Endothelial cell of umbilical vein (primary cell): ENCODE measurements at regions not wholly inside any gene's neighbourhood (a gene's known extent, or its start where the extent isn't known, plus 50 kb on each side); places are given as distances from the start of the nearest gene placed in this dataset.

Experiments
- EZH2 ChIP-seq: IDR thresholded peaks from 2 replicates; pipeline ENCODE4 v1.6.1; 2012; ENCODE audit warnings: borderline replicate concordance, low read depth, mild to moderate bottlenecking, moderate library complexity, low read length, inconsistent platforms; ENCODE audit not compliant: severe bottlenecking
- MYC ChIP-seq: IDR thresholded peaks from one replicate; pipeline ENCODE4 v1.6.1; 2011; ENCODE audit warnings: mild to moderate bottlenecking, low read depth, low read length
- POLR2A ChIP-seq: IDR thresholded peaks from 2 replicates; pipeline ENCODE4 v1.6.1; 2012; ENCODE audit warnings: low read depth, mild to moderate bottlenecking, control low read depth, low read length
- POLR2AphosphoS5 ChIP-seq: IDR thresholded peaks from 2 replicates; pipeline ENCODE4 v1.6.1; 2012; ENCODE audit warnings: low read depth, mild to moderate bottlenecking, control low read depth, low read length, moderate library complexity; ENCODE audit not compliant: insufficient read depth
- TF ChIP-seq, protein P1 (sequence below), 2 donors: IDR thresholded peaks; 1 replicate in 1 of 2; 2 replicates in 1 of 2; pipeline ENCODE4 v1.5.1; 2011; ENCODE audit warnings: low read length in 2 of 2, mild to moderate bottlenecking in 2 of 2, moderate library complexity in 2 of 2, control low read depth in 1 of 2, inconsistent platforms in 1 of 2, low read depth in 1 of 2; ENCODE audit not compliant: insufficient read depth in 1 of 2; ENCODE audit errors: extremely low read depth in 1 of 2

DNA sequence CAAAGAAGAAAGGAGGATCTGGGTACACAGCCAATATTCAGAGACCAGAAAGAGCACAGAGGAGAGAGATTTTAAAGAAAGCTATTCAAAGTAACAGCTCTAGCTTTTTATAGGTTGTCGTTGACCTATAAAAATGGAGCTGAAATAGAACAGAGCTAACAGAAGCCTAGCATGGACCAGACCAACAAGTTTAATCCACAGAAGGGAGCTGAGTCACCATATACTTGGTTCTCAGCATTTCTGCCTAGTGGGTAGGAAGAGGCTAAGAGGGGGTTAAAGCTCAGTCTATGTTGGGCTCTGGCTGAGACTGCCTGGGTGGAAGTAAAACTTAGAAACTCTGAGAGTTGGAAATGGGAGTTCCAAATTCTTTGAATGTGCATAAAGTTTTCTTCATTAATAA is 678.0 kb upstream of the CDH2 start:
- TF ChIP-seq, protein P1, sequence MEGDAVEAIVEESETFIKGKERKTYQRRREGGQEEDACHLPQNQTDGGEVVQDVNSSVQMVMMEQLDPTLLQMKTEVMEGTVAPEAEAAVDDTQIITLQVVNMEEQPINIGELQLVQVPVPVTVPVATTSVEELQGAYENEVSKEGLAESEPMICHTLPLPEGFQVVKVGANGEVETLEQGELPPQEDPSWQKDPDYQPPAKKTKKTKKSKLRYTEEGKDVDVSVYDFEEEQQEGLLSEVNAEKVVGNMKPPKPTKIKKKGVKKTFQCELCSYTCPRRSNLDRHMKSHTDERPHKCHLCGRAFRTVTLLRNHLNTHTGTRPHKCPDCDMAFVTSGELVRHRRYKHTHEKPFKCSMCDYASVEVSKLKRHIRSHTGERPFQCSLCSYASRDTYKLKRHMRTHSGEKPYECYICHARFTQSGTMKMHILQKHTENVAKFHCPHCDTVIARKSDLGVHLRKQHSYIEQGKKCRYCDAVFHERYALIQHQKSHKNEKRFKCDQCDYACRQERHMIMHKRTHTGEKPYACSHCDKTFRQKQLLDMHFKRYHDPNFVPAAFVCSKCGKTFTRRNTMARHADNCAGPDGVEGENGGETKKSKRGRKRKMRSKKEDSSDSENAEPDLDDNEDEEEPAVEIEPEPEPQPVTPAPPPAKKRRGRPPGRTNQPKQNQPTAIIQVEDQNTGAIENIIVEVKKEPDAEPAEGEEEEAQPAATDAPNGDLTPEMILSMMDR (IDR thresholded peaks at IDR 0.05; ENCODE audit: extremely low read depth in 1 of 2, insufficient read depth in 1 of 2, low read depth in 1 of 2, low read length in 2 of 2) = no peak
- TF ChIP-seq POLR2A (no peak), MYC (no peak), POLR2AphosphoS5 (no peak), EZH2 (no peak)
